GM12892 (cell line): ENCODE measurements at regions not wholly inside any gene's neighbourhood (a gene's known extent, or its start where the extent isn't known, plus 50 kb on each side); places are given as distances from the start of the nearest gene placed in this dataset.
"Not testable (repeated sequence)": the region's sequence is repeated elsewhere in the genome, so short reads cannot be mapped to it uniquely, and the experiment has no call there.

Experiments
- DNase-seq: peaks from one replicate; pipeline ENCODE4 v3.0.0; 2011; ENCODE audit not compliant: insufficient read length
- FAIRE-seq: peaks from 2 replicates; lab custom pipeline; 2011; peaks lifted over from hg19 to GRCh38; lab: Jason Lieb, UNC
- POLR2A ChIP-seq: IDR thresholded peaks from 2 replicates; pipeline ENCODE4 v1.6.1; 2011; ENCODE audit warnings: low read depth, low read length, control low read depth
- POLR2AphosphoS5 ChIP-seq: IDR thresholded peaks from 2 replicates; pipeline ENCODE4 v1.6.1; 2011; ENCODE audit warnings: low read depth, low read length, control low read depth
- TAF1 ChIP-seq: IDR thresholded peaks from 2 replicates; pipeline ENCODE4 v1.6.1; 2011; ENCODE audit warnings: low read depth, mild to moderate bottlenecking, control low read depth, low read length, borderline replicate concordance

- no peak for FAIRE-seq
- no peak for TF ChIP-seq POLR2A
- no peak for TF ChIP-seq POLR2AphosphoS5
- no peak for TF ChIP-seq TAF1
- DNase-seq, result no peak
These were observed 166.3 kb downstream of the C1D start for GRCh38 chr2:67896476-67896875.

GRCh38 chr2:67898595-67898994, 164.2 kb downstream of the C1D start:
- DNase-seq, result no peak
- no peak for FAIRE-seq
- no peak for TF ChIP-seq POLR2A

GRCh38 chr2:67899187-67899586, 163.6 kb downstream of the C1D start:
- FAIRE-seq, result no peak

GRCh38 chr2:67900826-67901225, 162.0 kb downstream of the C1D start:
- TF ChIP-seq POLR2AphosphoS5, result no peak
- no peak for TF ChIP-seq TAF1
- TF ChIP-seq POLR2A, result no peak
- no peak for DNase-seq
- FAIRE-seq, result no peak

More at GRCh38 chr2:67899187-67899586, 163.6 kb downstream of the C1D start:
- DNase-seq, result no peak
- no peak for TF ChIP-seq POLR2AphosphoS5
- no peak for TF ChIP-seq POLR2A
- no peak for TF ChIP-seq TAF1

- TF ChIP-seq POLR2A, result no peak
- TF ChIP-seq POLR2AphosphoS5, result no peak
- no peak for TF ChIP-seq TAF1
- FAIRE-seq (no peak), DNase-seq (no peak)
These were observed 158.2 kb downstream of the C1D start for GRCh38 chr2:67904566-67904965.

- FAIRE-seq, result no peak
- no peak for DNase-seq
- TF ChIP-seq POLR2AphosphoS5, result no peak
These were observed 157.8 kb downstream of the C1D start for GRCh38 chr2:67904966-67905365.

- not testable (repeated sequence) for DNase-seq, FAIRE-seq
These were observed 156.3 kb downstream of the C1D start for GRCh38 chr2:67906547-67906946.

GRCh38 chr2:67917332-67918054, 145.3 kb downstream of the C1D start:
- DNase-seq (no peak), FAIRE-seq (no peak)
- no peak for TF ChIP-seq POLR2A
- no peak for TF ChIP-seq TAF1
- TF ChIP-seq POLR2AphosphoS5, result no peak

GRCh38 chr2:67918471-67918870, 144.3 kb downstream of the C1D start:
- FAIRE-seq (no peak), DNase-seq (no peak)
- no peak for TF ChIP-seq POLR2AphosphoS5
- TF ChIP-seq TAF1, result no peak
- TF ChIP-seq POLR2A, result no peak

GRCh38 chr2:67919490-67919889, 143.3 kb downstream of the C1D start:
- TF ChIP-seq POLR2AphosphoS5 (no peak), TAF1 (no peak), POLR2A (no peak)
- DNase-seq, result no peak
- FAIRE-seq, result no peak

GRCh38 chr2:67922080-67922785, 140.6 kb downstream of the C1D start:
- TF ChIP-seq POLR2A (no peak), TAF1 (no peak), POLR2AphosphoS5 (no peak)
- FAIRE-seq, result no peak
- no peak for DNase-seq

GRCh38 chr2:67923696-67924095, 139.1 kb downstream of the C1D start:
- DNase-seq (no peak), FAIRE-seq (no peak)
- no peak for TF ChIP-seq TAF1
- no peak for TF ChIP-seq POLR2AphosphoS5
- no peak for TF ChIP-seq POLR2A
